GM23338 (cell line): ENCODE measurements at regions not wholly inside any gene's neighbourhood (a gene's known extent, or its start where the extent isn't known, plus 50 kb on each side); places are given as distances from the start of the nearest gene placed in this dataset.

Experiments used
- ATAC-seq: fragments of 200-7000 bp; cut with Tn5 transposase; 3 replicates; pipeline ENCODE4 v1.9.1; 2020
- DNase-seq: peaks from one replicate; pipeline ENCODE4 v3.0.0-alpha.2; 2015; ENCODE audit warnings: low spot score
- H2AFZ ChIP-seq: fragments of 200-600 bp; sonication (generic); 2 replicates; pipeline ENCODE4 v1.8.0; 2016; ENCODE audit warnings: antibody characterized with exemption, mild to moderate bottlenecking, moderate library complexity
- H3F3A ChIP-seq: fragments of 200-600 bp; sonication (generic); replicated peaks from 2 replicates; pipeline ENCODE4 v1.8.0; 2017; ENCODE audit warnings: antibody characterized with exemption, mixed run types, low read depth
- H3K27ac ChIP-seq: fragments of 200-600 bp; sonication (generic); 2 replicates; pipeline ENCODE4 v1.6.1; 2016; ENCODE audit warnings: low read depth
- H3K27me3 ChIP-seq: fragments of 200-600 bp; sonication (generic); 2 replicates; pipeline ENCODE4 v1.8.0; 2016; ENCODE audit warnings: mild to moderate bottlenecking, mixed run types, moderate library complexity; ENCODE audit not compliant: insufficient read depth
- H3K36me3 ChIP-seq: fragments of 200-600 bp; sonication (generic); 2 replicates; pipeline ENCODE4 v1.8.0; 2016; ENCODE audit warnings: mild to moderate bottlenecking; ENCODE audit not compliant: insufficient read depth
- H3K4me1 ChIP-seq: fragments of 200-600 bp; sonication (generic); 2 replicates; pipeline ENCODE4 v1.8.0; 2016; ENCODE audit warnings: mild to moderate bottlenecking, moderate library complexity; ENCODE audit not compliant: insufficient read depth
- H3K4me2 ChIP-seq: fragments of 200-600 bp; sonication (generic); 2 replicates; pipeline ENCODE4 v1.7.1; 2017; ENCODE audit warnings: mixed run types
- H3K4me3 ChIP-seq: fragments of 200-600 bp; sonication (generic); 2 replicates; pipeline ENCODE4 v1.6.1; 2016; ENCODE audit warnings: mixed run types
- H3K79me2 ChIP-seq: fragments of 200-600 bp; sonication (generic); replicated peaks from 2 replicates; pipeline ENCODE4 v1.8.0; 2017; ENCODE audit warnings: mild to moderate bottlenecking; ENCODE audit not compliant: insufficient read depth
- H3K9me2 ChIP-seq: fragments of 200-600 bp; sonication (generic); 2 replicates; pipeline ENCODE4 v1.8.0; 2017; ENCODE audit not compliant: insufficient read depth
- H4K20me1 ChIP-seq: fragments of 200-600 bp; sonication (generic); replicated peaks from 2 replicates; pipeline ENCODE4 v1.8.0; 2017; ENCODE audit warnings: mild to moderate bottlenecking; ENCODE audit not compliant: insufficient read depth
- H3K27ac Mint-ChIP-seq: 2 replicates; pipeline ENCODE4 v1.8.0; 2020; ENCODE audit warnings: inconsistent platforms, mild to moderate bottlenecking, moderate library complexity, mixed read lengths
- H3K27me3 Mint-ChIP-seq: 3 replicates; pipeline ENCODE4 v1.8.0; 2022; ENCODE audit warnings: low read depth, mild to moderate bottlenecking, moderate library complexity, mixed read lengths, inconsistent platforms; ENCODE audit not compliant: insufficient read depth, poor library complexity
- H3K36me3 Mint-ChIP-seq: 3 replicates; pipeline ENCODE4 v1.8.0; 2021; ENCODE audit warnings: low read depth, mild to moderate bottlenecking, inconsistent platforms, moderate library complexity, mixed read lengths
- H3K4me1 Mint-ChIP-seq: 3 replicates; pipeline ENCODE4 v1.8.0; 2020; ENCODE audit warnings: mild to moderate bottlenecking, inconsistent platforms, mixed read lengths
- H3K4me3 Mint-ChIP-seq: 3 replicates; pipeline ENCODE4 v1.8.0; 2021; ENCODE audit warnings: moderate library complexity, mild to moderate bottlenecking, inconsistent platforms, mixed read lengths
- H3K9me3 Mint-ChIP-seq: 3 replicates; pipeline ENCODE4 v1.8.0; 2020; ENCODE audit warnings: moderate library complexity, mild to moderate bottlenecking, inconsistent platforms, mixed read lengths
- CREB1 ChIP-seq: fragments of 250-450 bp; sonication (Bioruptor Pico); IDR thresholded peaks from 2 replicates; pipeline ENCODE4 v1.5.0; 2020; ENCODE audit warnings: low read depth, mild to moderate bottlenecking, moderate library complexity
- CTCF ChIP-seq, 2 experiments: fragments of 200-600 bp in 1 of 2; sonication (generic) in 1 of 2; conservative IDR thresholded peaks; 2 replicates each; pipeline versions ENCODE4 v1.5.1 to v1.6.1; 2016 to 2017; ENCODE audit warnings: antibody characterized with exemption in 2 of 2, low read depth in 2 of 2, mild to moderate bottlenecking in 2 of 2, moderate library complexity in 1 of 2
- EZH2phosphoT487 ChIP-seq: fragments of 200-600 bp; sonication (generic); IDR thresholded peaks from one replicate; pipeline ENCODE4 v1.8.1; 2018; ENCODE audit warnings: antibody characterized with exemption; ENCODE audit not compliant: unreplicated experiment
- JUNB ChIP-seq: IDR thresholded peaks from one replicate; pipeline ENCODE4 v1.6.1; 2016; ENCODE audit warnings: antibody characterized with exemption; ENCODE audit not compliant: unreplicated experiment
- POLR2AphosphoS5 ChIP-seq: IDR thresholded peaks from 2 replicates; pipeline ENCODE4 v1.6.1; 2016; ENCODE audit warnings: antibody characterized with exemption, low read depth
- ZNF114 ChIP-seq: fragments of 250-450 bp; sonication (Bioruptor Pico); IDR thresholded peaks from 2 replicates; pipeline ENCODE4 v1.5.0; 2020; ENCODE audit warnings: mild to moderate bottlenecking, moderate library complexity
- ZNF331 ChIP-seq: fragments of 250-450 bp; sonication (Bioruptor Pico); IDR thresholded peaks from 2 replicates; pipeline ENCODE4 v1.5.0; 2020; ENCODE audit warnings: low read depth, mild to moderate bottlenecking, moderate library complexity
- ZNF462 ChIP-seq: fragments of 250-450 bp; sonication (Bioruptor Pico); IDR thresholded peaks from 2 replicates; pipeline ENCODE4 v1.5.0; 2020; ENCODE audit warnings: mild to moderate bottlenecking, moderate library complexity

GRCh38 chr2:172673056-172673683, 62.5 kb upstream of the RAPGEF4 start:
- TF ChIP-seq EZH2phosphoT487 (no peak), ZNF114 (CRISPR knock-in tag) (no peak), ZNF331 (CRISPR knock-in tag) (no peak), ZNF462 (CRISPR knock-in tag) (no peak), CREB1 (CRISPR knock-in tag) (no peak), JUNB (no peak), POLR2AphosphoS5 (no peak), CTCF (conservative IDR thresholded peaks at IDR 0.05; ENCODE audit: low read depth in 2 of 2) (no peak)
- H3K27ac ChIP-seq, result no peak overlapping the region
- H2AFZ ChIP-seq, result no peak overlapping the region
- H3K79me2 ChIP-seq, result no peaks in the 10 kb centered on the region
- Mint-ChIP-seq H3K27me3 (peaks cover 4% of the 10 kb centered on the region), H3K36me3 (no peaks in the 10 kb centered on the region; the same call in 2 of the 3 replicates), H3K27ac (no peak overlapping the region), H3K4me1 (0 out of 3 replicates have a peak, but pooled peaks cover 2% of the 10 kb centered on the region), H3K9me3 (peaks cover 5% of the 10 kb centered on the region; the same call in 1 of the 3 replicates), H3K4me3 (no peak overlapping the region)
- no peak overlapping the region for H3K4me3 ChIP-seq
- no peaks in the 10 kb centered on the region for H3K36me3 ChIP-seq
- no peaks in the 10 kb centered on the region for H3K9me2 ChIP-seq
- no peaks in the 10 kb centered on the region for H3F3A ChIP-seq
- no peaks in the 10 kb centered on the region for H3K4me1 ChIP-seq
- 0 out of 2 replicates have a peak, but pooled peaks cover 3% of the 10 kb centered on the region for H3K27me3 ChIP-seq
- DNase-seq (no peak), ATAC-seq (no peak)
- H4K20me1 ChIP-seq, result no peaks in the 10 kb centered on the region
- H3K4me2 ChIP-seq, result no peak overlapping the region
